ENCODE measurements at regions not wholly inside any gene's neighbourhood (a gene's known extent, or its start where the extent isn't known, plus 50 kb on each side); places are given as distances from the start of the nearest gene placed in this dataset.
"Not testable (repeated sequence)": the region's sequence is repeated elsewhere in the genome, so short reads cannot be mapped to it uniquely, and the experiment has no call there.

- no peak for DNase-seq (ENCODE audit: low spot score)
These were observed 549.4 kb upstream of the KLF4 start for GRCh38 chr9:108039012-108039411.

DNA sequence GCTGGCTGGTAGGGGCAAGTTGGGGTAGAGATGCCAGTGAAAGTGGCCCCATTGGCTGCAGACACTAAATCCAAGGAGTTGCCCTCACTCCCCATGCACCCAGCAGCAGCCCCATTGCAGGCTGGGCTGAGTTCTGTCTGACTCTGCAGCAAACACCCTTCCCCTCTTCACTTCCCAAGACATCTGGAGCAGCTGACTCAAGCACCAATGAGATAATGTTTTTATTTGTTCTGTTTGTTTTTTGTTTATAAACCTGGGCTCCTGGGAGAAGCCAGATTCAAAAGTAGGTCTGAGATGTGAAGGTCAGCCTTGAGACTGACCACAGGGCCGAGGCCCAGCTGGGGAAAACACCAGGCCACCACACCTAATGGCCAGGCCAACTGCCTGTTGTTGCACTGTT lies 545.9 kb upstream of the KLF4 start:
- DNase-seq (ENCODE audit: low spot score): no peak

GRCh38 chr9:108033976-108034964 lies 544.7 kb upstream of the KLF4 start:
- DNase-seq (ENCODE audit: low spot score): no peak

- DNase-seq (ENCODE audit: low spot score): not testable (repeated sequence)
These were observed 542.5 kb upstream of the KLF4 start for GRCh38 chr9:108032079-108032478.

GRCh38 chr9:108031221-108031620 lies 541.7 kb upstream of the KLF4 start:
- not testable (repeated sequence) for DNase-seq (ENCODE audit: low spot score)

- not testable (repeated sequence) for DNase-seq (ENCODE audit: low spot score)
These were observed 537.1 kb upstream of the KLF4 start for GRCh38 chr9:108026718-108027117.

- DNase-seq (ENCODE audit: low spot score): no peak
These were observed 535.0 kb upstream of the KLF4 start for GRCh38 chr9:108024604-108025003.

GRCh38 chr9:108022246-108022935 lies 532.8 kb upstream of the KLF4 start:
- DNase-seq (ENCODE audit: low spot score): no peak

- DNase-seq (ENCODE audit: low spot score): no peak
These were observed 531.6 kb upstream of the KLF4 start for GRCh38 chr9:108021096-108021710.

- no peak for DNase-seq (ENCODE audit: low spot score)
These were observed 530.3 kb upstream of the KLF4 start for GRCh38 chr9:108019821-108020220.

DNA sequence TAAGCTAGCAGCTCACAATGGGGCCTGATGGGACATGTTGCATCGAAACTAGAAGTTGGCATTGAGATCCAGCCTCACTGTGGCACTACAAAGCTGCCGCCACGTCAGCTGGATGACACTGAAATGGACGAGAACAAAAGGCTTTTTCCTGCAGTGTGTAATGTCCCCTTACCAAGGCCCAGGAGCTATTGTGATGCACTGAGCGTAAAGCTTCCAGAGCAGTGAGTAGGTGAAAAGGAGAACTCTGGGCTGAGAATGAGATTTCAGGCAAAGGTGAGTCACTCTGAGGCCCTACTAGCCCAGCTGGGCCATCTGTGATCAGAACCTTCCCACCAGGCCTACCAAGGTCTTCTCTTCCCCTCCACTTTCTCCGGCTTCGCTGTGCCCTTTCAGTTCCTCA lies 528.1 kb upstream of the KLF4 start:
- DNase-seq (ENCODE audit: low spot score): no peak

GRCh38 chr9:108016446-108016845 lies 526.9 kb upstream of the KLF4 start:
- DNase-seq (ENCODE audit: low spot score): no peak

- no peak for DNase-seq (ENCODE audit: low spot score)
These were observed 526.1 kb upstream of the KLF4 start for GRCh38 chr9:108015690-108016089.

DNA sequence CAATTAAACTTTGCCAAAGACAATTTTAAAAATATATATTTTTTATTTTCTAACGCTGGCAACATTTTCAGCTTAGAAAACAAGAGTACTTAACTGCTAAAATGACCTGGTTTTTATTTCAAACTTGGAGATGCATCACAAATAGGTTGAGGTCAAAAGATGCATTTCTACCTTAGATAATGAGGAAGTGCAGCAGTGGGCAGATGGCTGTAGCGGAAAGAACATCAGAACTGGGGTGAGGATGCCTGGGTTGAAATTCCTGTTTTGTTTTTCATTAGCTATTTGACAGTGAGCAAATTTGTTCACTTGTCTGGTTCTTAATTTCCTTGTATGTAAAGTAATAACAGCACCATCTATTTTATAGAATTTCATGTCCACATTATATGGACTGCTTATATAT lies 524.8 kb upstream of the KLF4 start:
- DNase-seq (ENCODE audit: low spot score): no peak

DNA sequence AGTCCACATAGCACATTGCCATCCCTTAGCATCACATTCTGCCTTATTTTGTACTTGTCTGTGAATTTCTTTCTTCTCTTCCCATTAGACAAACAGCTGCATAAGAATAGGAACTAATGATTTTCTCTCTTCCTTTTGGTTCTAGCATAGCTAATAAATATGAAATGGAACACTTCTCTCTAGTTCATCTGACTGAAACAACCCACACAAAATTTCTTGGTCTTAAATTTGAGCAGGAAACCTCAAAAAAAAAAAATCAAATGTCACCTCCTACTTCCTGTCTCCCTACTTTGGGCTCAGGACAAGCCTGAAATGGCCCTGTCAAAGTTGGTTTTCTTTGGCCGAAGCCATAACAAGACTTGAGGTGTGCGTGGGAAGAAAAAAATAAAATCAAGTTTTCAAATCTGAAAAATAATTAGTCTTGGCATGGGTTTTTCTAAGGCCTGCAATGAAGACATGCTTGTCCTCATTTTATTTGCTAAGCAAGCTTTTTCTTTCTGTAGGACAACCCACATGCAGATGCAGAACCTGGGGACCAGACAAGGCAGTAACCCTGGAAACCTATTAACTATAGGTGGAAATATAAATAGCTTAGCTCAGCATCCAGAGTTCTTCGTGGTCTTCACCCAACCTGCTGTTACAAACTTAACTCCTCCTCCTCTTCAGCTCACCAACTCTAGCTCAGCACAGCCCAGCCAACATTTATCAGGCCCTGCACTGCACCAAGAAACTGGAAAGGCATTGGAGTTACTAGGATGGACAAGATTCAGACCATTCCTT lies 523.5 kb upstream of the KLF4 start:
- no peak for DNase-seq (ENCODE audit: low spot score)

DNA sequence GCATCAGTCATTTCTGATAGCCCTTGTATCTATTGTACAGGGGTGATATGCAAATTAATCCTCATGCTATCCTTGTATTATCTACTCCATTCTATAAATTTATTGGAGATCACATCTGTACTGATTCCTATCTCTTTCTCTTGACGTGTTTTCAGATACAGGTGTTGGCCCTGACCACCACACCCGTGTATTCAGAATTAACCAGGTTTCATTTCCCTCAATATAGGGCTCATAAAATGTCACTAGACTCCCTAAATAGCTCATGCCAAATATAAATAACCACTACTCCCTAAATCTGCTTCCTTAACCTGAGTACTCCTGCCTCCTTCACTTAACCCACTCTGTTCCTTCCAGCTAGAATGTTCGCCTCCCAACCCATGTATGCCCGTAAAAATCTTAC lies 522.8 kb upstream of the KLF4 start:
- DNase-seq (ENCODE audit: low spot score): no peak

- no peak for DNase-seq (ENCODE audit: low spot score)
These were observed 514.0 kb upstream of the KLF4 start for GRCh38 chr9:108003526-108003925.

DNA sequence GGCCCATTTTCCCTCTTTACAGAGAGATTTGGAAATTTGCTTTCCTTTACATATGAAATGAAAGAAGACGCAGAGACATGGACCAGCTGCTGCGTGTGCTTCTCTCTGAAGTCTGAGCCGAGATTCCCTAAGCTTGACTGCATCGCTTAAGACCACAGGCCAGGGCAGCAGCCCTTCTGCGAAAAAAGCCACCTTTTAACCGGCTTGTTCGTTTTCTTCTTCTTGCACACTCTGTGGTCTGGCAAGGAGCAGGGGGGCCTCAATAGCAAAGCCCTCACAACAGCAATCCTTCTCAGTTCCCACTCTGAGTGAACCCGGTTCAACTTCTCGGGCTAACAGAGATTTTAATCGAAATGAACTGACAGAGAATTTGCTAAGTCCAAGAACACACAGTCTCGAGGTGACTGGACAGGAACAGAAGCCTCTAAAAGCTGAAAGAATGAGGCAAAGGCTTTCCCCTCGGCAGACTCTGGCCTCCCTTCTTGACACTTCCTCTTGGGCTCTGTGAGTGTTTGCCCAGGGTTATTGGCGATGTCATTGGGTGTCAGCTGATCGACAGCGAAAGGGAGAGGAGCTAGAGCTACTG lies 512.9 kb upstream of the KLF4 start:
- no peak for DNase-seq (ENCODE audit: low spot score)

- peak; percentile 10 for DNase-seq (ENCODE audit: low spot score)
These were observed 511.7 kb upstream of the KLF4 start for GRCh38 chr9:108001237-108001636.

DNA sequence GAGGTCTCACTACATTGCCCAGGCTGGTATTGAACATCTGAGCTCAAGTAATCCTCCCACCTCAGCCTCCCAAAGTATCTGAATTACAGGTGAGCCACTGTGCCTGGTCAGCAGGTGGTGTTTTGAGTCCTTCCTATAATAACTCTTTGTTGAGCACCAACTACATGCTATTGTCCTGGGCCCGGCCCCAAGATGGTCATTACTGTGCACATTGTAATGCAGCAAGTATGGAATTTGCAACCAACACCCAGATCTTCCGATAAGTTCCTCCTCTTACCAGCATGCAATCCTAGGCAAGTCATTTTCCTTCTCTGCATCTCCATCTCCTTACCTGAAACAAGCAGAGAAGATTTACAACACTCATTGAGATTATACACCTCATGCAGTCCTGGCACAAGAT lies 510.3 kb upstream of the KLF4 start:
- no peak for DNase-seq (ENCODE audit: low spot score)

DNA sequence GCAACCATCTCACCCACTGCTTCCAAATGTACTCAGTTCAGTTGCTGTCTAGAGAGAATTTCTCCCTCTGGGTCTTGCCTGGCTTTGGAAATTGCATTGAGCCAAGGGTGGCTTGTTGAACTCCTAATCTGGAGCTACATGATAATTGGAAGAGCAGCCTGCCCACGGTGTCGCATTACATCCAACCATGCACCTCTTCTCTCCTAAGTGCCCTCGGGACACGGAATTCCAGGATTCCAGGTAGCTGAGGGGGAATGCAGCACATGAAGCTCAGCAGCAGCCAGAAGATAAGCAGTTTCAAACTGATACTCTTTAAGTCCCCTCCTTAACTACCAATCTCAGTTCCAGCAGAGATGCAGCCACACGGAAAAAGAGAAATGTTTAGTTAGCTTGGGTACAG lies 509.4 kb upstream of the KLF4 start:
- no peak for DNase-seq (ENCODE audit: low spot score)

GRCh38 chr9:107994648-107995047 lies 505.1 kb upstream of the KLF4 start:
- no peak for DNase-seq (ENCODE audit: low spot score)

Measured in kidney capillary endothelial cell (primary cell).